ENCODE measurements at regions not wholly inside any gene's neighbourhood (a gene's known extent, or its start where the extent isn't known, plus 50 kb on each side); places are given as distances from the start of the nearest gene placed in this dataset.
A peak's percentile ranks its signal among the peaks of the same experiment; 100 is the strongest.
"Not testable (repeated sequence)": the region's sequence is repeated elsewhere in the genome, so short reads cannot be mapped to it uniquely, and the experiment has no call there.

DNA sequence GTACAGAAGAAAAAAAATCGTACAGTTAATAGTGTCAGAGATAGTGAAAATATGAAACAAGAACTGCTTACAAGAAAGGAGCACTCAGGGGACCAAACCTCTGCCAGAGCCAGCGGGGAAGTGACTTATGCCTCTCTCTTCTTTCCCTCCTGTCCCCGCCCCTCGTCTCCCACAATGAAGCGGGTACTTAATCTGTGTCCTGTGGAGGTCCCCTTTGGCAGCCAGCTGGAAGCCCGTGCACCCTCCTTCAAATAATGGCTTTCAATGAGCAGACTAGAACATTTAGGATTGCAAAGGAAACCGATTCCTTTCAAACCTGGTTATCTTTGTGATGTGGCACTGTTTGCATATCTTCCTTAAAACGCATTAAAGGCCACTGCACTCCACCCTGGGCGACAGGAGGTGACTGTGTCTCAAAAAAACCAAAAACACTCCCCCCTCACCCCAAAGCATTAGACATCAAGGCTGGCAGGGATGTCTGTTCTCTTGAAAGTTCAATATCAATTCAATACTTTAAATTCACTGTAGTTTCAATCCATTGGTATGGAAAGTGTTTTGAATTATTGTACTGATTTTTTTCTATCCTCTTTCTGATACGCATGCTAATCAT, 51.7 kb downstream of the PPIAL4C start:
- DNase-seq (ENCODE audit: low read depth); H3K4me3 ChIP-seq (ENCODE audit: low read depth, low read length); in situ Hi-C loops (cut with HindIII; ENCODE audit: low sequenced_read_pairs): not testable (repeated sequence)

DNA sequence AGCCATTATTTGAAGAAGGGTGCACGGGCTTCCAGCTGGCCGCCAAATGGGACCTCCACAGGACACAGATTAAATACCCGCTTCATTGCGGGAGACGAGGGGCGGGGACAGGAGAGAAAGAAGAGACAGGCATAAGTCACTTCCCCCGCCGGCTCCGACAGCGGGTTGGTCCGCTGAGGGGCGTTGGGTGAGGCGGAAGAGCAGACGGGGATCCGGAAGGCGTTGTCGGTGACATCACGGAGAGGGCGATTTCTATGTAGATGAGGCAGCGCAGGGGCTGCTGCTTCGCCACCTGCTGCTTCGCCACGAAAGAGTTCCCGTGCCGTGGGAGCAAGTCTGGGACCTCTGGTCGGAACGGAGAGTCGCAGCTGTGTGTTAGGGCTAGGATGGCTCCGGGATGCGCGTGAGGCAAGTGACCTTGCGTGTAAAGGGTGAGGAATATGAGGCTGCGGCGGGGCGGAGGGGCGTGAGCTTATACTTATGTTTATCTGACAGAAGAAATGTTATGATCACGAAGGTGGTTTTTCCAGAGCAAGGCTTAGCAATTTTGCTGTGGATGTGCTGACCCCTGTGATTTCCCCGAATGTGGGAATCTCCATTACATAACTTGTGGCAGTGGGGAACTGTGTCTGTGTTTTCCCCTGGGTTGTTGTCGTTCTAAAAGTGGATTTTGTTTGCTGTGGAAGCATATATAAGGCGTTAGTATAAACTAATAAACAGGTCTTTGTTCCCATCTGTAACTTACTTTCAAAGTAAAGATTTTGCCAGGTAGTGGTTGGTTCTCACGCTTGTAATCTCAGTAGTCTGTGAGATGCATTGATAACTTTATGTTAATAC, 52.9 kb downstream of the PPIAL4C start:
- DNase-seq (ENCODE audit: low read depth): peak; percentile 83
- peak overlapping the region; percentile 41 for H3K4me3 ChIP-seq (ENCODE audit: low read depth, low read length)
- in situ Hi-C loops (cut with HindIII; ENCODE audit: low sequenced_read_pairs): not testable (repeated sequence)

DNA sequence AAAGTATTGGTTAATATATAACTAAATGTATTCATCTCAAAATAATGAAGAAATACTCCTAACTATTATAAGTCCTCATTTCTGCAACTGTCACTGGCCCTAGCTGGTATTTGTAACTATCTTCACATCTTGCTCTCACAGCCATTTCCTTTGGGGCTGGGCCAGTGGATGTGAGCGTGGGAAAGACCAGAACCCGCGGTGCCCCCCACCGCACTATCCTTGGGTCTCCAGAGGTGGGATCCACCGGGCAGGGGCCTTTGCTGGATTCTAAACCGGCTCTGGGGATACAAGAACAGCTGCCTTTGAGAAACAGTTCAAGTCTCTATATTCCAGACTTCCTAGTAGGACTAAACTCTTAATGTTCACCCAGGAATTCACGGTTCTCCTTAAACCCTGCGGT, 54.8 kb downstream of the PPIAL4C start:
- H3K4me3 ChIP-seq (ENCODE audit: low read depth, low read length); in situ Hi-C loops (cut with HindIII; ENCODE audit: low sequenced_read_pairs); DNase-seq (ENCODE audit: low read depth): not testable (repeated sequence)

DNA sequence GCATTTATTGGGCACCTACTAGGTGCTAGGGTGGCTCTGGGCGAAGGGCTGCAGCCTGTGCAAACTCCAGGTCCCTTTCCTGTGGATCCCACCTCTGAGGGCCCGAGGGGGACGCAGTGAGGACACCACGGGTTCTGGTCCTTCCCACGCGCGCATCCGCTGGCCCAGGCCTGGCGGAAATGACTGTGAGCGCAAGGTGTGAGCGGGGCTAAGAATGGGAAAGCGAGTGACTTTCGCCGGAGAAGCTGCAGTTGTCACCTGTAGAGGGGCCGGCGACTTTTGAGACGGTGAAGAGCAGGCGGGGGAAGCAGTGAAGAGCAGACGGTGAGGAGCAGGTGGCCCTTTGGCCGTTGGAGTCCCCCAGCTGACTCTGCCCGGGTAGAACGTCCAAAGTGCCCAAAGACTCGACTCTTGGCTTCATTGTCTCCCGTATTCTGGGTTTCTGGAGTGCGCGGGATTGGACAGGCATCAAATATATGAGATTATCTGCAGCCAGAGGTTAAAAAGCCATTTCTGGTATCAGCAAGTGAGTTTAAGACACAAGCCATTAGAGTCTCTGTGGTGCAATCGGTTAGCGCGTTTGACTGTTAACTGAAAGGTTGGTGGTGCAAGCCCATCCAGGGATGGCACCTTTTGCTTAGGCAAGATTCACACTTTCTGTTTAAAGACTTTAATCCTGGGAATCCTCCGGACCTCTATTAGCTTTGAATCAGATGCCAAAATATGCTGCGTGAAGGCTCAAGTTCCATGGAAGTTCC, 55.4 kb downstream of the PPIAL4C start:
- DNase-seq (ENCODE audit: low read depth); H3K4me3 ChIP-seq (ENCODE audit: low read depth, low read length); in situ Hi-C loops (cut with HindIII; ENCODE audit: low sequenced_read_pairs): not testable (repeated sequence)

DNA sequence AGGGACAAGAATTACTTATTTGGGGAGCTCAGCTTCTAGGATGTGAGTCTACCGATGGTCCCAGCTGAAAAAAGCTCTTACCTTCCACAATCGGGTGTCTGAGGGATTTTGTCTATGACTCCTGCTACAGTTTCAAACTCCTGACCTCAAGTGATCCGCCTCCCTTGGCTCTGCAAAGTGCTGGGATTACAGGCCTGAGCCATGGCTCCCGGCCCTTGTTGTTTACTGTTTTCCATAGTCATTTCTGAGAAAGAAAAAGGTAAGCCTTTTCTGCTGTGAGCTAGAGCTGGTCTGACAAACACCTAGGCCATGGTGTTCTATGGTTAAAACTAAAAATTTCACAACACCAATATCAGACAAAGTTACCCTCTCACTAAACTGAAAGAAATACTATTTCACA, 57.5 kb downstream of the PPIAL4C start:
- in situ Hi-C loops (cut with HindIII; ENCODE audit: low sequenced_read_pairs); DNase-seq (ENCODE audit: low read depth); H3K4me3 ChIP-seq (ENCODE audit: low read depth, low read length): not testable (repeated sequence)

DNA sequence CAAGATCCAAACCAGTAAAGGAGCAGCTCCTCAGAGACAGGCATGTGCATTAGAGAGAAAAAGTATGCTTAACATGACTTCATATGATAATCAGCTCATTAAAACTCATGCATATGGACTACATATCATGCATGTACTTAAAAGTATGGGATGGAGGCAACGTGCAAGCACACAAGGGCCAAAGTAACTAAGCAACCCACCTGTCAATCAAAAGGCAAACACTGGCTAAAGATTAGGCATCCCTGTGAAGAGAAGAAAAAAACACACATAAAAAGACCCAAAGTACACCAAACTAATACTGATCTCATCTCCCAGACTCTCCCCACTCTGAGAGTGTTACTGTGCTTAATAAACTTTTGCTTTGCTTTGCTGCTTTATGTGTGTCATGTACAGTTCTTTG, 61.2 kb downstream of the PPIAL4C start:
- in situ Hi-C loops (cut with HindIII; ENCODE audit: low sequenced_read_pairs); H3K4me3 ChIP-seq (ENCODE audit: low read depth, low read length); DNase-seq (ENCODE audit: low read depth): not testable (repeated sequence)

DNA sequence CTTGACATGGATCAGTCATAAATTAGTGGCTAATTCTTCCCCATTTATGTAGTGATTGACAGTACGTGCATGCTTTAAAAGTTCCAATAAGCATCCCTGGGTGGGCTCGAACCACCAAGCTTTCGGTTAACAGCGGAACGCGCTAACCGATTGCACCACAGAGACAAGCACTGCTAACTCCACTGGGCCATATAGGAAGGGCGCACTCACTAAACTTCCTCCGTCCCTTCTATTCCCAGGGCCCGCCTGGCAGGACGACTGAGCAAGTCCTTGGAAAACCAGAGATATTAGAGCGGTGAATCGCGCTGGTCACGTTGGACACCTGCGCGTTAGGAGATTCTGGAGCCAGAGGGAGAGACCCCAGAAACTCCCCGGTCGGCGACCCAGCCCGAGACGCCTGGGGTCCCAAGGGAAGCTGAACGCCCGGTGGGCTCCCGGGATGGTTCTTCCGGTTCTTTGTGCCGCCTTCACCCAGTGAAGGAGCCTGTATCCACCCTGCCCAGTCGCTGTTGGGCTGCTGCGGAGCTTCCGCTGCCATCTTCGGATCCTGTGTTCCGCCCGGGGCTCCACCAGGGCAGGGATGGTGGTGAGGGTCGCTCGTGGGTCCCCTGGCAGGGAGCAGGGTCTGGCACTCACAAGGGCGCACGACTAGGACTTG, 62.8 kb downstream of the PPIAL4C start:
- H3K4me3 ChIP-seq (ENCODE audit: low read depth, low read length): peak overlapping the region; percentile 30

DNA sequence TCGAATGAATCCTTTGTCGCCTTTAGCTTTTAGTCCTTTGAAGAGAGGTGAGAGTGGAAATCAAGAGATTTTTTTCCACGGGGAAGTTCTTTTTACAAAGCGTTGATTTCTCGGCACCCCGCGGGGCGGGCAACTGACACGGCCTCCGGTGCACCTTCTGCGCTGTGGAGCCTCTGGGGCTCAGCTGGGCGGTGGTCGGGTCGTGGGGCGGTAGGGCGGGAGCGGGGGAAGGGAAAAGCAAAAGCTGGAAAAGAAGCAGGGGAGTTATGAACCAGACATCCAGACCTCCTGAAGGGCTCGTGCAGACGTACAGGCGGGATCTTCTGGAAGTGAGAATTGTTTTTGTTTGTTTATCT, 63.3 kb downstream of the PPIAL4C start:
- DNase-seq (ENCODE audit: low read depth); in situ Hi-C loops (cut with HindIII; ENCODE audit: low sequenced_read_pairs): not testable (repeated sequence)
- peak overlapping the region; percentile 22 for H3K4me3 ChIP-seq (ENCODE audit: low read depth, low read length)

More for the DNA sequence above, 62.8 kb downstream of the PPIAL4C start:
- in situ Hi-C loops (cut with HindIII; ENCODE audit: low sequenced_read_pairs); DNase-seq (ENCODE audit: low read depth): not testable (repeated sequence)

DNA sequence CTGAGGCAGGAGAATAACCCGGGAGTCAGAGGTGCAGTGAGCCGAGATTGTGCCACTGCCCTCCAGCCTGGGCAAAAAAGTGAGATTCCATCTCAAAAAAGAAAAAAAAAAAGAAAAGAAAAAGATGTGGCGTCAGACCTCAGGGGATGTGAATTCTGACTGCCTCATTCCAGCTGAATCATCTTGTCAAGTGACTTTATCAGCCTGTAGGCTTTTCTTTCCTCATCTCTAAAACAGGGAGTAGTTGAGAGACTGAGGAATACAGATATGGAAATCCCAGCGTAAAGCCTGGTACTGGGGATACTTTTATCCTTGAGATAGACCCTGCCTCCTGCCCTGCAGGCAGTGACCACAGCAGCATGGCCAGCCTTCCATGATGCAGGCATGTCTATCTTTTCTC, 74.1 kb downstream of the PPIAL4C start:
- in situ Hi-C loops (cut with HindIII; ENCODE audit: low sequenced_read_pairs); H3K4me3 ChIP-seq (ENCODE audit: low read depth, low read length); DNase-seq (ENCODE audit: low read depth): not testable (repeated sequence)

DNA sequence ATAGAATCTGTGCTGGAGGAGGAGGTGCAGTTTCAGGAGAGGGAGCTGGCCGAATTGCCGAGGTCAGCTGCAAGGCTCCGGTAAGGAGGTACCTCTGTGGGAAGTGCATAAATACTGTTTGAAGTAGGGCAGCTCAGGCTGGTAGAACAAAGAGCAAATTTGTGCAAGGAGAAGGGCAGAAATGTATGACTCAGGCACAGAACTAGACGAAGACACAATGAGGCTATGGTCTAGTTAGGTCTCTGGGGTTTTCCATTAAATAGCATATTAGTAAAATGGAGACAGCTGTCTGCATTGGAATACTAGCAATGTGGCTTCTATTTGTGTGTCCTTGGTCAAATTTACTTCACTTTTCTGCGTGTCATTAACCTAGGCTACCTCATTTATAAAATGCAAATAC, 74.5 kb downstream of the PPIAL4C start:
- H3K4me3 ChIP-seq (ENCODE audit: low read depth, low read length); DNase-seq (ENCODE audit: low read depth); in situ Hi-C loops (cut with HindIII; ENCODE audit: low sequenced_read_pairs): not testable (repeated sequence)

DNA sequence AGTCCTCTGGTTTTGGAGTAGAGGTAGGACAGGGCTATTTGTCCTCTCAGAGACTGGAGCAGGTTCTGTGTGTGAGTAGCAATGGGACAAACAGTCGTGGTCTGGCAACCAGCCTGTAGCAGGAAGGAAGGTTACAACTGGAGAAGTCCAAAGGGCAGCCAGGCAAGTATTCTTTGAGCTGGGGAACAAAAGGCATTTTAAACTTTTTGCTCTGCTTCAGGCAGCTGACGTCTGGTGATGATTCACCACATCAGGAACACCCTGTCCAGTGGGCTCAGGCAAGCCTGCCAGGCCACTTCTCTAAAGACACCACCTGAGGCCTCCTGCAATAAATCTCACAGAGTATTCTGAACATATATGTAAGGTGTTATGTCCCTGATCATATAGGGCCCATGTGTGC, 81.0 kb downstream of the PPIAL4C start:
- in situ Hi-C loops (cut with HindIII; ENCODE audit: low sequenced_read_pairs): not testable (repeated sequence)

DNA sequence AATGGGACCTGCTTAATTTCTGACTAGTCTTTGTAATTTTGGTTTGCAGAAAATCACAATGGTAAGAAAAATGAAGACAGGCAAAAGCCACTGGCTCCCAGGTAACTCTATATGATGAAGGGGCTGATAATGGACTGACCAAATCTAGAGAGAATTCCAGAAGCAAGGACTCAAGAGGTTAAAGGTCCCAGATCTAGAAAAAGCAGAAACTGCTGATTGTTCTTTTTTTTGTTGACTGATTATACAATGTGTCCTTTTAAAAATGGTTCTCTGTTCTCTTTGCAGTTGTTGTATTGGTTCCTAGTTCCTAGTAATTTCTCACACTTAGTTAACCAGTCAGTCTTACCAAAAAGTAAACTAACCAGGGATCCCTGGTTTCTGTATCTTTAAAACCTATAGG, 81.4 kb downstream of the PPIAL4C start:
- DNase-seq (ENCODE audit: low read depth); H3K4me3 ChIP-seq (ENCODE audit: low read depth, low read length); in situ Hi-C loops (cut with HindIII; ENCODE audit: low sequenced_read_pairs): not testable (repeated sequence)

More for the DNA sequence above, 81.0 kb downstream of the PPIAL4C start:
- H3K4me3 ChIP-seq (ENCODE audit: low read depth, low read length); DNase-seq (ENCODE audit: low read depth): not testable (repeated sequence)

DNA sequence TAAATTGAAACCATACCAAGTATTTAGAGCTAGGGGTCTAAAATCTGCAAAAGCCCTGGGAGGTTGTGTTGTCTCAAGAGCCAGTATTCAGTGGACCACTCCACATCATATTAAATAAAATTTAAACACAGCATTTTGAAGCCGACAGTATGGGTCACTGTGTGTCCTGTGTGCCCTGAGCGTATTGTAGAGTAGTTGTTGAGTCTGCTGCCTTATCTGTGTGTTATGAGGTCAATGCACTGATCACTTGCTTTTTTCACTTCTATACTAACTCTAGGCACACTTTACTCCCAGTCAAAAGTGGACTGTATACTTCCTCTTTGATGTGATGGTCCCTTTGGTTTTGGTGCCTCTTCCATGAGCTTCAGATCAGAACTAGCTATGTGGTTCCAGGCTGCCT, 81.9 kb downstream of the PPIAL4C start:
- in situ Hi-C loops (cut with HindIII; ENCODE audit: low sequenced_read_pairs); DNase-seq (ENCODE audit: low read depth); H3K4me3 ChIP-seq (ENCODE audit: low read depth, low read length): not testable (repeated sequence)

DNA sequence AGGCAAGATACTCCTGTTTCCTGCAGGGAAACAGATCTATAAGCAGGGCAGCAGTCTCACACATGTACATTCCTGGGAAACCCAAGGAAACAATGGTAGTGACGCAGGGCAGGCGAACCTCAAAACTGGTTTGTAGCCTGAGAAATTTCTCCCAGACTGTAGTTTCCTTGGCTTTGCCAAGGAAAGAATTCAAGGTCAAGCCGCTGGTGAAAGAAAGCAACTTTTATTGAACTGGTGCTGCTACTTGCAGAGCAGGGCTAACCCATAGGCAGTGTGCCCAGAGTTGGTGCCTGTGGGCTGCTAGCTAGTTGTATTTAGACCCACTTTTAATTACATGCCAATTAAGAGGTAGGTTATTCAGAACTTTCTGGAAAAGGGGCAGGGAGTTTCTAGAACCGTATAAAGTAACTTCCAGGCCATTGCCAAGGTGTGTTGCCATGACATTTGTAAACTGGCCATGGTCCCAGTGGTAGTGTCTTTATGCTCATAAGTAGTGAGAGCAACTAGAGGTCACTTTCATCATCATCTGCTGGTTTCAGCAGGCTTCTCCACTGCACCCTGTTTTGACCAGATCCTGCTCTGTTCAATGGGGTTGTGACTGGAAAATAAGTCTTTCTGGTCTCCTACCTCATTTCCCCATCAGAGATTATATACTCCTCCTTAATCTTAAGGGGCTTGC, 89.7 kb downstream of the PPIAL4C start:
- DNase-seq (ENCODE audit: low read depth): peak; percentile 24
- H3K4me3 ChIP-seq (ENCODE audit: low read depth, low read length); in situ Hi-C loops (cut with HindIII; ENCODE audit: low sequenced_read_pairs): not testable (repeated sequence)

DNA sequence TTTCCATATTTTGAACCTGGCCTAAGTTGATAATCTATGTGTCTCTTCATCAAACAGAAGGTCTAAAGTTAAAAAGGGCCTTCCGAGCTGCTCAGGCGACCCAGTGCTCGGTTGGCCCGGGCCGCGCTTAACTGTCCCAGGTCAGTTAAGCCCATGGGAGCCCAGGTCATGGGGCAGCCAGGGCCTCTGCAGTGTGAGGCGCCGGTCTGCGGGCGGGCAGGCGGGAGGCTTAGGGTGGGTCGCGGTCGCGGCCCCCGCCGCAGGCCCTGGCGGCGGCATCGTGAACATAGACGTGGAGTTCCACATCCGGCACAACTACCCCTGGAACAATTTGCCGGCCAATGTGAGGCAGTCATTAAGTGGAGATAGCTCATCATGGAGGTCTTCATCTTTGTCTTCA, 91.3 kb downstream of the PPIAL4C start:
- DNase-seq (ENCODE audit: low read depth); in situ Hi-C loops (cut with HindIII; ENCODE audit: low sequenced_read_pairs); H3K4me3 ChIP-seq (ENCODE audit: low read depth, low read length): not testable (repeated sequence)

DNA sequence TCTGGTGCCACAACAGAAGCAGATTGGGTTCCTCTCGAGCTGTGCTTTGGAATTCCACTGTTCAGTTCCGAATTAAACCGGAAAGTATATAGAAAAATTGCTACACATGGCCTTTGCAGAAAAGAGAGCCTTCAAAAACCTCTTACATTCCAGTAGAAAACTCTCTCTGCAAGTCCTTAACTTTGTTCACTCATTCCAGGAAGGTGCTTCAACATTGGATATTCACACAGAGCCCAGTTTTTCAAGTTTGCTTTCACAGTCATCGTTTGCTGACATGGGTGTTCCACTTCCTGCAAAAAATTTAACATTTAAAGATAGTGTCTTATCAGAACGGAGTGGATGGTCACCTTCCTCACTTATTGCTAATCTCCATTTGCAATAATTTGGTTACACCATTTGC, 93.7 kb downstream of the PPIAL4C start:
- DNase-seq (ENCODE audit: low read depth); in situ Hi-C loops (cut with HindIII; ENCODE audit: low sequenced_read_pairs): not testable (repeated sequence)

More for the DNA sequence above, 93.7 kb downstream of the PPIAL4C start:
- not testable (repeated sequence) for H3K4me3 ChIP-seq (ENCODE audit: low read depth, low read length)

Data from astrocyte of the cerebellum (primary cell).